Astrocyte (in vitro differentiated cells and primary cell): ENCODE measurements at regions not wholly inside any gene's neighbourhood (a gene's known extent, or its start where the extent isn't known, plus 50 kb on each side); places are given as distances from the start of the nearest gene placed in this dataset.
"Not testable (repeated sequence)": the region's sequence is repeated elsewhere in the genome, so short reads cannot be mapped to it uniquely, and the experiment has no call there.

ENCODE experiments used
- DNase-seq: peaks from one replicate; pipeline ENCODE4 v3.0.0-alpha.2; 2010; ENCODE audit warnings: low read depth
- FAIRE-seq: peaks from 2 replicates; lab custom pipeline; 2011; peaks lifted over from hg19 to GRCh38; lab: Jason Lieb, UNC
- H2AFZ ChIP-seq: 2 replicates; pipeline ENCODE4 v1.6.0; 2012; ENCODE audit warnings: low read depth, low read length, inconsistent platforms
- H3K27ac ChIP-seq: 2 replicates; pipeline ENCODE4 v1.5.1; 2011; ENCODE audit warnings: low read depth, low read length, inconsistent platforms
- H3K27me3 ChIP-seq: 2 replicates; pipeline ENCODE4 v1.6.0; 2011; ENCODE audit warnings: low read length, inconsistent platforms; ENCODE audit not compliant: insufficient read depth
- H3K36me3 ChIP-seq: 2 replicates; pipeline ENCODE4 v1.5.1; 2011; ENCODE audit warnings: low read length, inconsistent platforms; ENCODE audit not compliant: insufficient read depth
- H3K4me1 ChIP-seq: 2 replicates; pipeline ENCODE4 v1.5.1; 2011; ENCODE audit warnings: low read length, inconsistent platforms; ENCODE audit not compliant: insufficient read depth
- H3K4me2 ChIP-seq: 2 replicates; pipeline ENCODE4 v1.6.0; 2012; ENCODE audit warnings: low read length, inconsistent platforms
- H3K4me3 ChIP-seq: 2 replicates; pipeline ENCODE4 v1.5.1; 2011; ENCODE audit warnings: low read depth, mild to moderate bottlenecking, low read length, inconsistent platforms; ENCODE audit not compliant: insufficient read depth
- H3K79me2 ChIP-seq: 2 replicates; pipeline ENCODE4 v1.6.0; 2012; ENCODE audit warnings: mild to moderate bottlenecking, low read length, inconsistent platforms; ENCODE audit not compliant: insufficient read depth
- H3K9ac ChIP-seq: 2 replicates; pipeline ENCODE4 v1.6.0; 2012; ENCODE audit warnings: mild to moderate bottlenecking, low read length, inconsistent platforms
- H3K9me3 ChIP-seq: 2 replicates; pipeline ENCODE4 v1.5.1; 2012; ENCODE audit warnings: low read depth, mild to moderate bottlenecking, low read length, inconsistent platforms; ENCODE audit not compliant: insufficient read depth
- H4K20me1 ChIP-seq: 2 replicates; pipeline ENCODE4 v1.6.0; 2012; ENCODE audit warnings: low read length, inconsistent platforms; ENCODE audit not compliant: insufficient read depth
- H3K27ac Mint-ChIP-seq: one replicate; pipeline ENCODE4 v1.8.0; 2021; ENCODE audit warnings: mild to moderate bottlenecking, mixed read lengths; ENCODE audit not compliant: unreplicated experiment
- H3K27me3 Mint-ChIP-seq: one replicate; pipeline ENCODE4 v1.8.0; 2021; ENCODE audit warnings: low read depth, mixed read lengths; ENCODE audit not compliant: unreplicated experiment
- H3K36me3 Mint-ChIP-seq: one replicate; pipeline ENCODE4 v1.8.0; 2021; ENCODE audit warnings: low read depth, mixed read lengths; ENCODE audit not compliant: unreplicated experiment
- H3K4me1 Mint-ChIP-seq: one replicate; pipeline ENCODE4 v1.8.0; 2021; ENCODE audit warnings: low read depth, mixed read lengths; ENCODE audit not compliant: unreplicated experiment
- H3K4me3 Mint-ChIP-seq: one replicate; pipeline ENCODE4 v1.8.0; 2021; ENCODE audit warnings: mild to moderate bottlenecking, moderate library complexity, mixed read lengths; ENCODE audit not compliant: unreplicated experiment
- H3K9me3 Mint-ChIP-seq: one replicate; pipeline ENCODE4 v1.8.0; 2021; ENCODE audit warnings: mild to moderate bottlenecking, mixed read lengths; ENCODE audit not compliant: unreplicated experiment
- CTCF ChIP-seq: IDR thresholded peaks from 2 replicates; pipeline ENCODE4 v1.5.1; 2011; ENCODE audit warnings: low read depth, mild to moderate bottlenecking, inconsistent platforms, low read length, moderate library complexity; ENCODE audit not compliant: insufficient read depth
- EZH2 ChIP-seq: IDR thresholded peaks from 2 replicates; pipeline ENCODE4 v1.6.1; 2012; ENCODE audit warnings: mild to moderate bottlenecking, low read length, inconsistent platforms; ENCODE audit not compliant: insufficient read depth

DNA sequence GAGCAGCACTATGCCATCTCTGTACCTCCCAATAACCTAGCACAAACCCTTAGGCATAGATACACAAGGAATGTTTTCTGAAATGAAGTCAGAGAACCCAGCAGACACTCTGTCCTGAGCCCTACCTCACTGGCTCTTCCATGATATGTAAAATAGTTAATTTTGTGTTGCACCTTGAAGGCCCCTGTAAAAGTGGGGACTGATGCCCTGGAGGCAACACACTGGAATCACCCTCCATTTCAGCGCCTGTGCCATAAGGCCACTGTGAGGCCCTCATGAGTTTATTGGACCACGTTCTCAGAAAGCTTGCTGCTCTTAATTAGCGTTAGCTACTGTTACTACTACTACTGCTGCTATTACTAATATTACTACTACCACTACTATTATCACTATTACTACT lies 670.1 kb upstream of the SOX11 start:
- Histone ChIP-seq H3K9me3 (peaks cover 16% of the 10 kb centered on the region), H3K27me3 (no peaks in the 10 kb centered on the region), H3K27ac (no peak overlapping the region), H4K20me1 (no peaks in the 10 kb centered on the region), H2AFZ (no peak overlapping the region), H3K79me2 (no peaks in the 10 kb centered on the region), H3K4me2 (no peak overlapping the region), H3K4me1 (no peaks in the 10 kb centered on the region), H3K4me3 (no peak overlapping the region), H3K9ac (no peak overlapping the region), H3K36me3 (no peaks in the 10 kb centered on the region)
- Mint-ChIP-seq H3K27me3 (no peaks in the 10 kb centered on the region), H3K36me3 (no peaks in the 10 kb centered on the region), H3K4me1 (no peaks in the 10 kb centered on the region), H3K4me3 (no peak overlapping the region), H3K9me3 (peaks cover 10% of the 10 kb centered on the region), H3K27ac (no peak overlapping the region)
- DNase-seq: no peak
- FAIRE-seq: no peak
- no peak for TF ChIP-seq EZH2
- no peak for TF ChIP-seq CTCF

DNA sequence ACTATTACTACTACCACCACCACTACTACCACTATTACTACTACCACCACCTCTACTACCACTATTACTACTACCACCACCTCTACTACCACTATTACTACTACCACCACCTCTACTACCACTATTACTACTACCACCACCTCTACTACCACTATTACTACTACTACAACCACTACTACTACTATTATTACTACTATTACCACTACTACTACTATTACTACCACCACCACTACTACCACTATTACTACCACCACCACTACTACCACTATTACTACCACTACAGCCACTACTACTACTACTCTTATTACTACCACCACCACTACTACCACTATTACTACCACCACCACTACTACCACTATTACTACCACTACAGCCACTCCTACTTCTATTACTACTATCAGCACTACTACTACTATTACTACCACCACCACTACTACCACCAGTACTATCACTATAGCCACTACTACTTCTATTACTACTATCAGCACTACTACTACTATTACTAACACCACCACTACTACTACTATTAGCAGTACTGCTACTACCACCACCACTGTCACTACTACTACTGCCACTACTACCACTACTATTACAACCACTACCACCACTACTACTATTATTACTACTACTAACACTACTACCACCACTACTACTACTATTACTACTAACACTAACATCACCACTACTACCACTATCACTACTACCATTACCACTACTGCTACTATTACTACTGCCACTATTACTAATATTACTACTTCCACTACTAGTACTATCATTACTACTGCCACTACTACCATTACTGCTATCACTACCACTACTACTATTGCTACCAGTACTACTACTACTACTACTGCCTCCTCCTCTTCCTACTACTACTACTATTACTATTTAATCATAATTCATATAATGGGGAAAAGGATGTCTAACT lies 669.2 kb upstream of the SOX11 start:
- not testable (repeated sequence) for H3K4me2 ChIP-seq, H3K4me1 Mint-ChIP-seq, H3K27me3 ChIP-seq, H3K9ac ChIP-seq, H4K20me1 ChIP-seq, H2AFZ ChIP-seq, H3K4me3 Mint-ChIP-seq, H3K36me3 ChIP-seq, H3K4me3 ChIP-seq, H3K27me3 Mint-ChIP-seq, H3K4me1 ChIP-seq, DNase-seq, H3K27ac ChIP-seq, H3K79me2 ChIP-seq, H3K36me3 Mint-ChIP-seq, H3K27ac Mint-ChIP-seq
- FAIRE-seq: peak; percentile 74
- H3K9me3 Mint-ChIP-seq: peaks cover 10% of the 10 kb centered on the region
- peaks cover 16% of the 10 kb centered on the region for H3K9me3 ChIP-seq

DNA sequence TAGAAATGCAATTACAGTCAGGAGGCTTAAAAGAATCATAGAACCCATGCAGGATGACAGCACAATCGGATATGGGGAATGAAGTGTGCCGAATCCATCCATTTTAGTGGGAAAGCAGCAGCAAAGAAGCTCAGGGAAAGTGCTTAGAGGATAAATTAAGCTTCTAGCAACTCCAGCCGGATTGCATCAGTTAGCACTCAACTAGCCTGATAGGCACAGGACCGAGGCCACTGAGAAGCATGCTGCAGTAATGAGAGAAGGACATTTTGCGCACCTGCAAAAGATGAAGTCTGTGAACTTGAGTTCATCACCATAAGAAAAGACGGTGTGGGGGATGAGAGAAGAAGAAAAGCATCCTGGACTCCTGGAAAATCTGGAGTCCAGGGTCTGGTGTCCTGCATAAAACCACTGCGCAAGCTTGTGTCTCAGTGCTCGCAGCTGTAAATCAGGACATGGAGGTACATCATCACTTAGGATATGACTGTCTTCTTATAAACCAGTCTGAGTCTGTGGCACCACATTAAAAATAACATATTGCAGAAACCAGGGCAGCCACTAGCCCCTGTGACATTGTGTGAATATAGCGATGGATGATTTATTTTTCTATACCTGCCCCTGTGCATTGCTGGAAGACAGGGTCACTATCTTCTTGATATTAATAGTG lies 665.5 kb upstream of the SOX11 start:
- H3K4me1 Mint-ChIP-seq: no peaks in the 10 kb centered on the region
- no peaks in the 10 kb centered on the region for H3K36me3 Mint-ChIP-seq
- H3K79me2 ChIP-seq: no peaks in the 10 kb centered on the region
- DNase-seq: no peak
- H3K4me3 ChIP-seq: no peak overlapping the region
- no peaks in the 10 kb centered on the region for H3K36me3 ChIP-seq
- H3K27me3 Mint-ChIP-seq: no peaks in the 10 kb centered on the region
- H3K4me1 ChIP-seq: no peaks in the 10 kb centered on the region
- no peak overlapping the region for H3K4me2 ChIP-seq
- no peak overlapping the region for H2AFZ ChIP-seq
- TF ChIP-seq CTCF: no peak
- TF ChIP-seq EZH2: no peak
- no peaks in the 10 kb centered on the region for H3K27me3 ChIP-seq
- peaks cover 16% of the 10 kb centered on the region for H3K9me3 ChIP-seq
- no peak overlapping the region for H3K9ac ChIP-seq
- FAIRE-seq: no peak
- no peaks in the 10 kb centered on the region for H4K20me1 ChIP-seq
- H3K9me3 Mint-ChIP-seq: peaks cover 10% of the 10 kb centered on the region
- no peak overlapping the region for H3K27ac Mint-ChIP-seq
- no peak overlapping the region for H3K27ac ChIP-seq
- no peak overlapping the region for H3K4me3 Mint-ChIP-seq
